Smooth muscle cell (in vitro differentiated cells): ENCODE measurements at regions not wholly inside any gene's neighbourhood (a gene's known extent, or its start where the extent isn't known, plus 50 kb on each side); places are given as distances from the start of the nearest gene placed in this dataset.

Source experiments
- DNase-seq: peaks from one replicate; lab custom pipeline; 2025; ENCODE audit not compliant: unreplicated experiment; lab: John Stamatoyannopoulos, UW
- H2AFZ ChIP-seq: fragments of 200-600 bp; sonication (generic); 2 replicates; pipeline ENCODE4 v1.6.0; 2016; ENCODE audit warnings: antibody characterized with exemption, low read depth, mild to moderate bottlenecking
- H3F3A ChIP-seq: fragments of 200-600 bp; sonication (generic); 2 replicates; pipeline ENCODE4 v1.6.0; 2017; ENCODE audit warnings: antibody characterized with exemption, low read depth
- H3K27ac ChIP-seq: fragments of 200-600 bp; sonication (generic); 2 replicates; pipeline ENCODE4 v1.5.1; 2016; ENCODE audit warnings: low read depth, mild to moderate bottlenecking
- H3K27me3 ChIP-seq: fragments of 200-600 bp; sonication (generic); 2 replicates; pipeline ENCODE4 v1.6.1; 2016; ENCODE audit warnings: low read depth, mild to moderate bottlenecking
- H3K36me3 ChIP-seq: fragments of 200-600 bp; sonication (generic); 2 replicates; pipeline ENCODE4 v1.5.1; 2016; ENCODE audit warnings: low read depth
- H3K4me1 ChIP-seq: fragments of 200-600 bp; sonication (generic); 2 replicates; pipeline ENCODE4 v1.5.1; 2016; ENCODE audit warnings: low read depth
- H3K4me2 ChIP-seq: fragments of 200-600 bp; sonication (generic); 2 replicates; pipeline ENCODE4 v1.6.0; 2016; ENCODE audit warnings: mild to moderate bottlenecking
- H3K4me3 ChIP-seq: fragments of 200-600 bp; sonication (generic); 2 replicates; pipeline ENCODE4 v1.5.1; 2016; ENCODE audit warnings: mild to moderate bottlenecking
- H3K79me2 ChIP-seq: fragments of 200-600 bp; sonication (generic); 2 replicates; pipeline ENCODE4 v1.6.0; 2016; ENCODE audit warnings: low read depth, mild to moderate bottlenecking
- H3K9ac ChIP-seq: fragments of 200-600 bp; sonication (generic); 2 replicates; pipeline ENCODE4 v1.6.0; 2016; ENCODE audit warnings: low read depth
- H3K9me3 ChIP-seq: fragments of 200-600 bp; sonication (generic); replicated peaks from 2 replicates; pipeline ENCODE4 v1.5.1; 2016; ENCODE audit warnings: low read depth
- H4K20me1 ChIP-seq: fragments of 200-600 bp; sonication (generic); 2 replicates; pipeline ENCODE4 v1.6.0; 2016; ENCODE audit warnings: low read depth
- WGBS: methylation state at CpG from one replicate; pipeline ENCODE4 v1.1.7; 2016; ENCODE audit warnings: low lambda C conversion rate; 5-methylcytosine and 5-hydroxymethylcytosine counted together
- TF ChIP-seq, protein P1 (sequence below): fragments of 200-600 bp; sonication (generic); IDR thresholded peaks from 2 replicates; pipeline ENCODE4 v1.5.1; 2017; ENCODE audit warnings: borderline replicate concordance, mild to moderate bottlenecking, antibody characterized with exemption; ENCODE audit not compliant: insufficient read depth, poor library complexity, severe bottlenecking

- no peaks in the 10 kb centered on the region for H4K20me1 ChIP-seq
- no peaks in the 10 kb centered on the region for H3K9me3 ChIP-seq
- no peaks in the 10 kb centered on the region for H3K4me1 ChIP-seq
- TF ChIP-seq, protein P1, sequence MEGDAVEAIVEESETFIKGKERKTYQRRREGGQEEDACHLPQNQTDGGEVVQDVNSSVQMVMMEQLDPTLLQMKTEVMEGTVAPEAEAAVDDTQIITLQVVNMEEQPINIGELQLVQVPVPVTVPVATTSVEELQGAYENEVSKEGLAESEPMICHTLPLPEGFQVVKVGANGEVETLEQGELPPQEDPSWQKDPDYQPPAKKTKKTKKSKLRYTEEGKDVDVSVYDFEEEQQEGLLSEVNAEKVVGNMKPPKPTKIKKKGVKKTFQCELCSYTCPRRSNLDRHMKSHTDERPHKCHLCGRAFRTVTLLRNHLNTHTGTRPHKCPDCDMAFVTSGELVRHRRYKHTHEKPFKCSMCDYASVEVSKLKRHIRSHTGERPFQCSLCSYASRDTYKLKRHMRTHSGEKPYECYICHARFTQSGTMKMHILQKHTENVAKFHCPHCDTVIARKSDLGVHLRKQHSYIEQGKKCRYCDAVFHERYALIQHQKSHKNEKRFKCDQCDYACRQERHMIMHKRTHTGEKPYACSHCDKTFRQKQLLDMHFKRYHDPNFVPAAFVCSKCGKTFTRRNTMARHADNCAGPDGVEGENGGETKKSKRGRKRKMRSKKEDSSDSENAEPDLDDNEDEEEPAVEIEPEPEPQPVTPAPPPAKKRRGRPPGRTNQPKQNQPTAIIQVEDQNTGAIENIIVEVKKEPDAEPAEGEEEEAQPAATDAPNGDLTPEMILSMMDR: no peak
- no peak overlapping the region for H3K4me2 ChIP-seq
- no peaks in the 10 kb centered on the region for H3K36me3 ChIP-seq
- 97% methylated on average over 19 of the region's 19 CpGs for WGBS
- H3K79me2 ChIP-seq: no peaks in the 10 kb centered on the region
- no peak overlapping the region for H3K27ac ChIP-seq
- H3K27me3 ChIP-seq: no peaks in the 10 kb centered on the region
- H2AFZ ChIP-seq: no peak overlapping the region
- no peak overlapping the region for H3K4me3 ChIP-seq
- no peaks in the 10 kb centered on the region for H3F3A ChIP-seq
- no peak for DNase-seq
- no peak overlapping the region for H3K9ac ChIP-seq
Observed at GRCh38 chr13:111044087-111044830, 70.9 kb upstream of the ARHGEF7 start.

DNA sequence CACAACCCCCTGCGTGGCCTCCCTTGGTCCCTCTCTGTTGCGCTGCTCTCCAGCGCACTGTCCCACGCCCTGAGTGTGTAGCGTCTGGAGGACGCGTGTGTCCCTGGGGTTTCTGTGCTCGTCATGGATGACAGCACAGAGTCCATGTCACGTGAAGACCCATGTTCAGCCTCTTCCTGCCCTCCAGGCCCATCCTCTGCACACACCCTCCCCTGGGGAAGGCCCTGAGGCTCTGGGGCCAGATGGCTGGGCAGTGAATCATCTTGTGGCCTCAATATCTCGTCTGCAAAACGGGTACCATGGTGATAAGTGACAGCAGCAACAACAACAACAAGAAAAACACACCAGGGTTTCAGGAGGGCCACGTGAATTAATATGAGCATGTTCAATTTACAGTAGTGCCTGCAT lies 71.5 kb upstream of the ARHGEF7 start:
- Histone ChIP-seq H3K4me3 (no peak overlapping the region), H4K20me1 (no peaks in the 10 kb centered on the region)
- no peak for DNase-seq

GRCh38 chr13:111042661-111043226 lies 72.4 kb upstream of the ARHGEF7 start:
- no peaks in the 10 kb centered on the region for H3K4me1 ChIP-seq
- H3K4me2 ChIP-seq: no peak overlapping the region
- 88% methylated on average over 11 of the region's 11 CpGs for WGBS
- no peak overlapping the region for H3K9ac ChIP-seq
- H3K27ac ChIP-seq: no peak overlapping the region
- H3F3A ChIP-seq: no peaks in the 10 kb centered on the region
- no peaks in the 10 kb centered on the region for H3K36me3 ChIP-seq
- no peak for DNase-seq
- H3K4me3 ChIP-seq: no peak overlapping the region
- TF ChIP-seq, protein P1: no peak
- no peaks in the 10 kb centered on the region for H3K27me3 ChIP-seq
- H2AFZ ChIP-seq: no peak overlapping the region
- H4K20me1 ChIP-seq: no peaks in the 10 kb centered on the region
- no peaks in the 10 kb centered on the region for H3K79me2 ChIP-seq
- H3K9me3 ChIP-seq: no peaks in the 10 kb centered on the region

More for the DNA sequence above, 71.5 kb upstream of the ARHGEF7 start:
- WGBS: 81% methylated on average over 12 of the region's 12 CpGs
- Histone ChIP-seq H3K27ac (no peak overlapping the region), H3F3A (no peaks in the 10 kb centered on the region), H3K4me1 (no peaks in the 10 kb centered on the region), H3K27me3 (no peaks in the 10 kb centered on the region), H3K36me3 (no peaks in the 10 kb centered on the region), H3K79me2 (no peaks in the 10 kb centered on the region), H3K4me2 (no peak overlapping the region), H2AFZ (no peak overlapping the region), H3K9me3 (no peaks in the 10 kb centered on the region), H3K9ac (no peak overlapping the region)
- TF ChIP-seq, protein P1: no peak

DNA sequence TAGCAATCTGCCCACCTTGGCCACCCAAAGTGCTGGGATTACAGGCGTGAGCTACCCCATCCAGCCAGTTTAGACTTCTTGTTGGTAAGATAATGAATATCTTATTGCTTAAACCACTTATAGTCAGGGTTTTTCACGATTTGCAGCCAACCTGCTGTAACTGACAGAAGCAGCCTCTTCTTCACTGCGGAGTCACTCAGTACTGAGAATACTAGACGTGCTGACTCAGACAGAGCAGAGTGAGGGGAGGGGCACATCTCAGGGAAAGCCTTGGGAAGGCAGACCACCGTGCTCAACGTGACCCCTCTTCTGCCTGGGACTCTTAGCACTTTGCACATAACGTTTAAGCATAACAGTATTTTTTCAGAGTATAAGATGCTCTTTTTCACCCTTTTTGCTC lies 74.3 kb upstream of the ARHGEF7 start:
- H2AFZ ChIP-seq: no peak overlapping the region
- TF ChIP-seq, protein P1: no peak
- H3K36me3 ChIP-seq: no peaks in the 10 kb centered on the region
- H3K4me1 ChIP-seq: no peaks in the 10 kb centered on the region
- no peak overlapping the region for H3K9ac ChIP-seq
- no peaks in the 10 kb centered on the region for H4K20me1 ChIP-seq
- DNase-seq: no peak
- no peaks in the 10 kb centered on the region for H3K9me3 ChIP-seq
- H3K79me2 ChIP-seq: no peaks in the 10 kb centered on the region
- no peaks in the 10 kb centered on the region for H3F3A ChIP-seq
- H3K4me3 ChIP-seq: no peak overlapping the region
- no peak overlapping the region for H3K4me2 ChIP-seq
- no peaks in the 10 kb centered on the region for H3K27me3 ChIP-seq
- 67% methylated on average over 7 of the region's 7 CpGs for WGBS
- no peak overlapping the region for H3K27ac ChIP-seq
